ENCODE measurements at regions not wholly inside any gene's neighbourhood (a gene's known extent, or its start where the extent isn't known, plus 50 kb on each side); places are given as distances from the start of the nearest gene placed in this dataset.

GRCh38 chr6:144758602-144759001 lies 473.5 kb downstream of the UTRN start:
- intact Hi-C loops (cut with micrococcal nuclease; ENCODE audit: unreplicated experiment) = no loop called here
- Histone ChIP-seq H3K4me1 (ENCODE audit: insufficient read depth, low read length, poor library complexity, severe bottlenecking) (no peaks in the 10 kb centered on the region), H3K9me3 (ENCODE audit: low read depth, low read length, poor library complexity, severe bottlenecking) (no peaks in the 10 kb centered on the region), H3K27ac (ENCODE audit: low read depth, low read length, poor library complexity, severe bottlenecking) (no peak overlapping the region), H3K36me3 (ENCODE audit: insufficient read depth, low read length, poor library complexity, severe bottlenecking) (no peaks in the 10 kb centered on the region), H3K4me3 (ENCODE audit: low read depth, low read length, poor library complexity, severe bottlenecking) (no peak overlapping the region), H3K27me3 (replicated peaks; ENCODE audit: insufficient read depth, low read depth, low read length, poor library complexity) (no peaks in the 10 kb centered on the region)
- no TSS peak for BruUV-seq (replicated peaks)
- DNase-seq (ENCODE audit: low spot score) = peak; percentile 2
- TF ChIP-seq EZH2 (IDR thresholded peaks at IDR 0.05; ENCODE audit: borderline replicate concordance, low read depth, low read length, poor library complexity, severe bottlenecking) = no peak
- TF ChIP-seq, protein P1, sequence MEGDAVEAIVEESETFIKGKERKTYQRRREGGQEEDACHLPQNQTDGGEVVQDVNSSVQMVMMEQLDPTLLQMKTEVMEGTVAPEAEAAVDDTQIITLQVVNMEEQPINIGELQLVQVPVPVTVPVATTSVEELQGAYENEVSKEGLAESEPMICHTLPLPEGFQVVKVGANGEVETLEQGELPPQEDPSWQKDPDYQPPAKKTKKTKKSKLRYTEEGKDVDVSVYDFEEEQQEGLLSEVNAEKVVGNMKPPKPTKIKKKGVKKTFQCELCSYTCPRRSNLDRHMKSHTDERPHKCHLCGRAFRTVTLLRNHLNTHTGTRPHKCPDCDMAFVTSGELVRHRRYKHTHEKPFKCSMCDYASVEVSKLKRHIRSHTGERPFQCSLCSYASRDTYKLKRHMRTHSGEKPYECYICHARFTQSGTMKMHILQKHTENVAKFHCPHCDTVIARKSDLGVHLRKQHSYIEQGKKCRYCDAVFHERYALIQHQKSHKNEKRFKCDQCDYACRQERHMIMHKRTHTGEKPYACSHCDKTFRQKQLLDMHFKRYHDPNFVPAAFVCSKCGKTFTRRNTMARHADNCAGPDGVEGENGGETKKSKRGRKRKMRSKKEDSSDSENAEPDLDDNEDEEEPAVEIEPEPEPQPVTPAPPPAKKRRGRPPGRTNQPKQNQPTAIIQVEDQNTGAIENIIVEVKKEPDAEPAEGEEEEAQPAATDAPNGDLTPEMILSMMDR (conservative IDR thresholded peaks at IDR 0.05; ENCODE audit: low read depth, low read length) = no peak
- ChIA-PET POLR2A (ENCODE audit: low non-redundant PET) (no interaction called here), CTCF (no interaction called here)

DNA sequence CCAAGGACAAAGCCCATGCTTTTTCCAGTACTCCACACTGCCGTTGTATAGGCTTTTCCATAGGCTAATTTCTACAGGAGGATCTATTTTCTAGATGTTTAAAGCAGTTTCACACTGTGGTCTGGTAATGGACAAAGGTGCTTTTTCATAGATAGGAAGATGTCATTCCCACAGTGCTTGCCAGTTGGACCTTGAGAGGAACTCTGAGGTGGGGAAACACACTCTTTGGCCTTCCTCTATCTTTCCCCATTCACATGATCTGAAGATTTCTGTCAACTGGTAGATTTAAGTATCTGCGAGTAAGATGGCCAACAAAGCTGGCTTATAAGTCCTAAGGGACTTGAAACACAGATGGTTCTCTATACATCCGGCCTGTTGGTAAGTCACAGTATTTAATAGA lies 477.3 kb downstream of the UTRN start:
- POLR2A ChIA-PET (ENCODE audit: low non-redundant PET) = no interaction called here
- H3K4me1 ChIP-seq (ENCODE audit: insufficient read depth, low read length, poor library complexity, severe bottlenecking) = no peaks in the 10 kb centered on the region
- no peaks in the 10 kb centered on the region for H3K36me3 ChIP-seq (ENCODE audit: insufficient read depth, low read length, poor library complexity, severe bottlenecking)
- H3K27ac ChIP-seq (ENCODE audit: low read depth, low read length, poor library complexity, severe bottlenecking) = no peak overlapping the region
- no peak overlapping the region for H3K4me3 ChIP-seq (ENCODE audit: low read depth, low read length, poor library complexity, severe bottlenecking)
- BruUV-seq (replicated peaks) = no TSS peak
- no peak for DNase-seq (ENCODE audit: low spot score)
- intact Hi-C loops (cut with micrococcal nuclease; ENCODE audit: unreplicated experiment) = no loop called here
- TF ChIP-seq, protein P1 (conservative IDR thresholded peaks at IDR 0.05; ENCODE audit: low read depth, low read length) = no peak
- no peak for TF ChIP-seq EZH2 (IDR thresholded peaks at IDR 0.05; ENCODE audit: borderline replicate concordance, low read depth, low read length, poor library complexity, severe bottlenecking)
- no peaks in the 10 kb centered on the region for H3K27me3 ChIP-seq (replicated peaks; ENCODE audit: insufficient read depth, low read depth, low read length, poor library complexity)
- H3K9me3 ChIP-seq (ENCODE audit: low read depth, low read length, poor library complexity, severe bottlenecking) = no peaks in the 10 kb centered on the region
- CTCF ChIA-PET = no interaction called here

- no TSS peak for BruUV-seq (replicated peaks)
- CTCF ChIA-PET = no interaction called here
These were observed 481.9 kb downstream of the UTRN start for GRCh38 chr6:144767051-144767450.

More at GRCh38 chr6:144767051-144767450, 481.9 kb downstream of the UTRN start:
- no peaks in the 10 kb centered on the region for H3K27me3 ChIP-seq (replicated peaks; ENCODE audit: insufficient read depth, low read depth, low read length, poor library complexity)
- no peaks in the 10 kb centered on the region for H3K9me3 ChIP-seq (ENCODE audit: low read depth, low read length, poor library complexity, severe bottlenecking)
- no peak overlapping the region for H3K27ac ChIP-seq (ENCODE audit: low read depth, low read length, poor library complexity, severe bottlenecking)
- no peak for TF ChIP-seq EZH2 (IDR thresholded peaks at IDR 0.05; ENCODE audit: borderline replicate concordance, low read depth, low read length, poor library complexity, severe bottlenecking)
- TF ChIP-seq, protein P1 (conservative IDR thresholded peaks at IDR 0.05; ENCODE audit: low read depth, low read length) = no peak
- intact Hi-C loops (cut with micrococcal nuclease; ENCODE audit: unreplicated experiment) = no loop called here
- POLR2A ChIA-PET (ENCODE audit: low non-redundant PET) = no interaction called here
- H3K36me3 ChIP-seq (ENCODE audit: insufficient read depth, low read length, poor library complexity, severe bottlenecking) = no peaks in the 10 kb centered on the region
- H3K4me3 ChIP-seq (ENCODE audit: low read depth, low read length, poor library complexity, severe bottlenecking) = no peak overlapping the region
- H3K4me1 ChIP-seq (ENCODE audit: insufficient read depth, low read length, poor library complexity, severe bottlenecking) = no peaks in the 10 kb centered on the region
- no peak for DNase-seq (ENCODE audit: low spot score)
